ENCODE measurements at regions not wholly inside any gene's neighbourhood (a gene's known extent, or its start where the extent isn't known, plus 50 kb on each side); places are given as distances from the start of the nearest gene placed in this dataset.

DNA sequence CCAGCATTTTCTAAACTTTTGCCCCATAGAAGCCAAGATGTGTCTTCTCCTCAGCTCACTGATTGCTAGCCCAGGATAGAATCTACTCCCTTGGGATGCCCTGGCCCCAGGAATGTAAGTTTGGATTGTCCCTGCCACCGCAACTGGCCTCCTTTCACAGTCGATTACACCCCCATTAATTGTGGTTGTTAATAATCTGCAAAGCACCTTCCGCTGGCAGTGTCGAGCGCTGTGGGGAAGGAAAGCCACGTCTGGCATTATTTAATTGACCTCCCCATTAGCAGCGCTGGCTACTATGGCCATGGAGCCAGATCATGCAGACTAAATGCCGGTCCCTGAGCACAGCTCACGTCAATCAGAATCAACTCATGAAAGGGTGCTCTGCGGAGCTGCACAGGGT lies 597.3 kb upstream of the PLXNA2 start:
- TF ChIP-seq, protein P1, sequence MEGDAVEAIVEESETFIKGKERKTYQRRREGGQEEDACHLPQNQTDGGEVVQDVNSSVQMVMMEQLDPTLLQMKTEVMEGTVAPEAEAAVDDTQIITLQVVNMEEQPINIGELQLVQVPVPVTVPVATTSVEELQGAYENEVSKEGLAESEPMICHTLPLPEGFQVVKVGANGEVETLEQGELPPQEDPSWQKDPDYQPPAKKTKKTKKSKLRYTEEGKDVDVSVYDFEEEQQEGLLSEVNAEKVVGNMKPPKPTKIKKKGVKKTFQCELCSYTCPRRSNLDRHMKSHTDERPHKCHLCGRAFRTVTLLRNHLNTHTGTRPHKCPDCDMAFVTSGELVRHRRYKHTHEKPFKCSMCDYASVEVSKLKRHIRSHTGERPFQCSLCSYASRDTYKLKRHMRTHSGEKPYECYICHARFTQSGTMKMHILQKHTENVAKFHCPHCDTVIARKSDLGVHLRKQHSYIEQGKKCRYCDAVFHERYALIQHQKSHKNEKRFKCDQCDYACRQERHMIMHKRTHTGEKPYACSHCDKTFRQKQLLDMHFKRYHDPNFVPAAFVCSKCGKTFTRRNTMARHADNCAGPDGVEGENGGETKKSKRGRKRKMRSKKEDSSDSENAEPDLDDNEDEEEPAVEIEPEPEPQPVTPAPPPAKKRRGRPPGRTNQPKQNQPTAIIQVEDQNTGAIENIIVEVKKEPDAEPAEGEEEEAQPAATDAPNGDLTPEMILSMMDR (IDR thresholded peaks at IDR 0.05): no peak
- TF ChIP-seq POLR2AphosphoS5 (IDR thresholded peaks at IDR 0.05) (no peak), POLR2A (IDR thresholded peaks at IDR 0.05) (no peak)

Measured in sigmoid colon (tissue), 4 donors.